LNCAP (cell line): ENCODE measurements at regions not wholly inside any gene's neighbourhood (a gene's known extent, or its start where the extent isn't known, plus 50 kb on each side); places are given as distances from the start of the nearest gene placed in this dataset.

Experiments
- TF ChIP-seq, protein P1 (sequence below): fragments of 450-650 bp; IDR thresholded peaks from 2 replicates; pipeline ENCODE4 v1.5.1; 2017; ENCODE audit warnings: mild to moderate bottlenecking

GRCh38 chr7:113246738-113247137 is 128.4 kb upstream of the SMIM30 start:
- TF ChIP-seq, protein P1, sequence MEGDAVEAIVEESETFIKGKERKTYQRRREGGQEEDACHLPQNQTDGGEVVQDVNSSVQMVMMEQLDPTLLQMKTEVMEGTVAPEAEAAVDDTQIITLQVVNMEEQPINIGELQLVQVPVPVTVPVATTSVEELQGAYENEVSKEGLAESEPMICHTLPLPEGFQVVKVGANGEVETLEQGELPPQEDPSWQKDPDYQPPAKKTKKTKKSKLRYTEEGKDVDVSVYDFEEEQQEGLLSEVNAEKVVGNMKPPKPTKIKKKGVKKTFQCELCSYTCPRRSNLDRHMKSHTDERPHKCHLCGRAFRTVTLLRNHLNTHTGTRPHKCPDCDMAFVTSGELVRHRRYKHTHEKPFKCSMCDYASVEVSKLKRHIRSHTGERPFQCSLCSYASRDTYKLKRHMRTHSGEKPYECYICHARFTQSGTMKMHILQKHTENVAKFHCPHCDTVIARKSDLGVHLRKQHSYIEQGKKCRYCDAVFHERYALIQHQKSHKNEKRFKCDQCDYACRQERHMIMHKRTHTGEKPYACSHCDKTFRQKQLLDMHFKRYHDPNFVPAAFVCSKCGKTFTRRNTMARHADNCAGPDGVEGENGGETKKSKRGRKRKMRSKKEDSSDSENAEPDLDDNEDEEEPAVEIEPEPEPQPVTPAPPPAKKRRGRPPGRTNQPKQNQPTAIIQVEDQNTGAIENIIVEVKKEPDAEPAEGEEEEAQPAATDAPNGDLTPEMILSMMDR: no peak

- TF ChIP-seq, protein P1: no peak
Observed at GRCh38 chr7:113232885-113233284, 114.5 kb upstream of the SMIM30 start.

GRCh38 chr7:113230691-113231090 is 112.3 kb upstream of the SMIM30 start:
- TF ChIP-seq, protein P1: no peak

DNA sequence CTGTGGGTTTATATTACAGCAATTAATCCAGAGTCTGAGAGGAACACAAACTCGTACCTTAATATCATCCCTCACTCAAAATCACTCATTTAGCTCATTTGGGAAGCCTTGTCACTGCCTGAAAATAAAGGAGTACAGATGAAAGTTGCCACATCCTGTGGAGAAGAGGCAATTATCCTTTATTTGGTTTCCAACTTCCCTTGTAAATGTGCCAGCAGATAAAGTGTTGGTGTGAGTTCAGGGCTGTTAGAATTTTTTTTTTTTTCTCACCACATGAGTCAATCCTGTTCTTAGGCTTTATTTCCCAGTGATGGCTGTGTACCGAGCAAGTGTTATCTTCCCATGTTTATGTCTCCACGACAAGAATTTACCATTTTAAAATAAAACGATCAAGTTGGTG is 99.0 kb upstream of the SMIM30 start:
- TF ChIP-seq, protein P1: no peak

- TF ChIP-seq, protein P1: no peak
Observed at GRCh38 chr7:113216038-113216437, 97.7 kb upstream of the SMIM30 start.

DNA sequence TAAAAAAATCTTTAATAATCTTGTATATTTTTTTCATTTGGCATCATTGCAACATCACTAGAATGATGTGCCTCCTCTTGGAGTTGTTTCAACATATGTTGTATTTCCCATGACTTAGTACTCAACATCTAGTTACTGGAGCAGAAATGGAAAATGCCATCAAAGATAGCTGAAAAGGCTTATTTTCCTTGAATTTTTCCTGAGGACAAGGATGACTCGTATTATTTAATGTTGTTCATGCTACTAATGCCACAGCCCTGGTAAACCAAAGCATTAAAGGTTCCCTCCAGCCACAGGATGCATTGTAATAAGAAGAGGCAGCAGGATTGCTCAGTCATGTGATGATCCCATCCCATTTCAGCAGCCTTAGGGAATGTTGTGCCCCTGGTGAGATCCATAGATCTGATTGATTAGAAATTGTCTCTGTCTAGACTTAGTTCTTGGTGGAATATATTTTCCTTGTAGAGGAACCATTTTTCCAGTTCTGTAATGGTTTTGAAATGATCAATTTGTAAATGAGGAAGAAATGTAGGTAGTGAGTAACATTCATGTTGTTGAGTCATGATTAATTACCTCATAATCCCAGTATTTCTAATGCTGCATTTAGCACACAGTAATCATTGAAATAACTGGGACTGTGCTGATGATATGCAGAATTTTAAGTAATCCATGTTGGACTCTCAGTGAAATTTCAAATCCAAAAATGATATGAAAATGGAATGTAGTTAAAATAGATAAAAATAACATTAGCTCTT is 91.3 kb upstream of the SMIM30 start:
- TF ChIP-seq, protein P1: no peak

DNA sequence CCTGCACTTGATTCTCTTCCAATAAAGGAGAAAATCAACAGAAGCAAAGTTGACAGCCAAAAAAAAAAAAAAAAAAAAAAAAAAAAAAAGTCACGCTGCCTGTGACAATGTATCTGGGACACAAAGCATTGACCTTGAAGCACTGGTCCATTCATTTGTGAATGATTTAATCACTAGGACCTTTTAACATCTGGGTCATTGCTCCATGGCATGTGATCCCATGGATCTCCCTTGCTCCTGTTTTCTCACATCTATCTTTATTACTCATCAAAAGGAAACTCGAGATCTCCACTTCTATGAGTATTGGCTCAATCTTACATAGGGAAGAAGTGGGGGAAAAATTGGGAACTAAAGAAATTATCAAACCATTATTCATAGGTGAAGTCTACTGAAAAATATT is 89.6 kb upstream of the SMIM30 start:
- TF ChIP-seq, protein P1: no peak

GRCh38 chr7:113207441-113207840 is 89.1 kb upstream of the SMIM30 start:
- TF ChIP-seq, protein P1: no peak
